PC-9 (cell line): ENCODE measurements at regions not wholly inside any gene's neighbourhood (a gene's known extent, or its start where the extent isn't known, plus 50 kb on each side); places are given as distances from the start of the nearest gene placed in this dataset.

Experiments
- EZH2 ChIP-seq: fragments of 200-600 bp; sonication (generic); IDR thresholded peaks from 2 replicates; pipeline ENCODE4 v1.8.0; 2017; ENCODE audit warnings: antibody characterized with exemption, low read depth
- TF ChIP-seq, protein P1 (sequence below): fragments of 200-600 bp; sonication (generic); conservative IDR thresholded peaks from 2 replicates; pipeline ENCODE4 v1.6.1; 2017; ENCODE audit warnings: mixed run types, antibody characterized with exemption, mild to moderate bottlenecking, moderate library complexity

- TF ChIP-seq, protein P1, sequence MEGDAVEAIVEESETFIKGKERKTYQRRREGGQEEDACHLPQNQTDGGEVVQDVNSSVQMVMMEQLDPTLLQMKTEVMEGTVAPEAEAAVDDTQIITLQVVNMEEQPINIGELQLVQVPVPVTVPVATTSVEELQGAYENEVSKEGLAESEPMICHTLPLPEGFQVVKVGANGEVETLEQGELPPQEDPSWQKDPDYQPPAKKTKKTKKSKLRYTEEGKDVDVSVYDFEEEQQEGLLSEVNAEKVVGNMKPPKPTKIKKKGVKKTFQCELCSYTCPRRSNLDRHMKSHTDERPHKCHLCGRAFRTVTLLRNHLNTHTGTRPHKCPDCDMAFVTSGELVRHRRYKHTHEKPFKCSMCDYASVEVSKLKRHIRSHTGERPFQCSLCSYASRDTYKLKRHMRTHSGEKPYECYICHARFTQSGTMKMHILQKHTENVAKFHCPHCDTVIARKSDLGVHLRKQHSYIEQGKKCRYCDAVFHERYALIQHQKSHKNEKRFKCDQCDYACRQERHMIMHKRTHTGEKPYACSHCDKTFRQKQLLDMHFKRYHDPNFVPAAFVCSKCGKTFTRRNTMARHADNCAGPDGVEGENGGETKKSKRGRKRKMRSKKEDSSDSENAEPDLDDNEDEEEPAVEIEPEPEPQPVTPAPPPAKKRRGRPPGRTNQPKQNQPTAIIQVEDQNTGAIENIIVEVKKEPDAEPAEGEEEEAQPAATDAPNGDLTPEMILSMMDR, result no peak
- no peak for TF ChIP-seq EZH2
Observed at GRCh38 chr15:94177112-94177511, 54.2 kb upstream of the MCTP2 start.
